Thyroid gland (tissue), 4 donors: ENCODE measurements at regions not wholly inside any gene's neighbourhood (a gene's known extent, or its start where the extent isn't known, plus 50 kb on each side); places are given as distances from the start of the nearest gene placed in this dataset.

Experiments
- DNase-seq, 2 donors: peaks; one replicate each; pipeline ENCODE4 v3.0.0-alpha.2; 2019
- H3K27ac ChIP-seq, 3 donors: fragments of 200-600 bp; sonication (generic); 1 replicate in 2 of 3; 2 replicates in 1 of 3; pipeline ENCODE4 v1.5.1; 2016 to 2019; ENCODE audit warnings: mild to moderate bottlenecking in 1 of 3, moderate library complexity in 1 of 3
- H3K27me3 ChIP-seq: fragments of 200-600 bp; sonication (generic); one replicate; pipeline ENCODE4 v1.5.1; 2019
- H3K36me3 ChIP-seq, 2 donors: fragments of 200-600 bp; sonication (generic); one replicate each; pipeline ENCODE4 v1.5.1; 2016 to 2019
- H3K4me1 ChIP-seq, 2 donors: fragments of 200-600 bp; sonication (generic); one replicate each; pipeline ENCODE4 v1.5.1; 2017 to 2019
- H3K4me3 ChIP-seq, 3 donors: fragments of 200-600 bp; sonication (generic); replicated peaks in 1 of 3; 1 replicate in 2 of 3; 2 replicates in 1 of 3; pipeline ENCODE4 v1.5.1; 2016; ENCODE audit warnings: mild to moderate bottlenecking in 1 of 3
- H3K9me3 ChIP-seq: fragments of 200-600 bp; sonication (generic); one replicate; pipeline ENCODE4 v1.5.1; 2017
- CTCF ChIP-seq, 6 experiments: fragments of 200-600 bp in 3 of 6; fragments of 450-650 bp in 3 of 6; sonication (generic) in 3 of 6; IDR thresholded peaks; one replicate each; pipeline ENCODE4 v1.5.1; 2016 to 2019; ENCODE audit warnings: antibody characterized with exemption in 6 of 6, mild to moderate bottlenecking in 2 of 6, inconsistent platforms in 1 of 6, moderate library complexity in 1 of 6
- POLR2A ChIP-seq, 2 donors: fragments of 450-650 bp; IDR thresholded peaks; one replicate each; pipeline ENCODE4 v1.6.1; 2017; ENCODE audit warnings: antibody characterized with exemption in 2 of 2, mild to moderate bottlenecking in 2 of 2, moderate library complexity in 1 of 2
- WGBS, 2 donors: methylation state at CpG; one replicate each; pipeline ENCODE4 v1.1.5; 2017; 5-methylcytosine and 5-hydroxymethylcytosine counted together
- intact Hi-C: fragments of 100-400 bp; cut with DNase I; formaldehyde crosslinking; loops from one replicate; pipeline ENCODE4 v1.15.1; 2023

- H3K4me3 ChIP-seq = no peak overlapping the region
- H3K36me3 ChIP-seq = no peaks in the 10 kb centered on the region
- TF ChIP-seq POLR2A (IDR thresholded peaks at IDR 0.05) (no peak), CTCF (IDR thresholded peaks at IDR 0.05) (no peak)
- H3K27me3 ChIP-seq = no peaks in the 10 kb centered on the region
- no peaks in the 10 kb centered on the region for H3K4me1 ChIP-seq
- intact Hi-C loops = no loop called here
- DNase-seq = no peak
- 65 to 94% methylated on average over 7 of the region's 10 CpGs for WGBS, 2 donors
- no peaks in the 10 kb centered on the region for H3K9me3 ChIP-seq
- H3K27ac ChIP-seq = no peak overlapping the region
These were observed 134.3 kb upstream of the PFKP start for GRCh38 chr10:2933071-2933470.

GRCh38 chr10:2929480-2930258 is 137.7 kb upstream of the PFKP start:
- Histone ChIP-seq H3K36me3 (no peaks in the 10 kb centered on the region), H3K9me3 (no peaks in the 10 kb centered on the region), H3K27ac (no peak overlapping the region), H3K4me3 (no peak overlapping the region), H3K27me3 (no peaks in the 10 kb centered on the region), H3K4me1 (no peaks in the 10 kb centered on the region)
- 66 to 68% methylated on average over 10 of the region's 10 CpGs for WGBS, 2 donors
- intact Hi-C loops = loop anchor here (5.0 kb wide), 2 partner anchors 48 to 113 kb away; no protein-coding TSS in a partner anchor
- TF ChIP-seq CTCF (IDR thresholded peaks at IDR 0.05) (no peak), POLR2A (IDR thresholded peaks at IDR 0.05) (no peak)
- no peak for DNase-seq

GRCh38 chr10:2927958-2928840 is 139.1 kb upstream of the PFKP start:
- no peak for TF ChIP-seq POLR2A (IDR thresholded peaks at IDR 0.05)
- TF ChIP-seq CTCF (IDR thresholded peaks at IDR 0.05) = peak; percentile 16 to 91 (median 74)
- H3K4me3 ChIP-seq = no peak overlapping the region
- H3K27me3 ChIP-seq = no peaks in the 10 kb centered on the region
- H3K9me3 ChIP-seq = no peaks in the 10 kb centered on the region
- peak; percentile 78 to 81 for DNase-seq
- no peaks in the 10 kb centered on the region for H3K4me1 ChIP-seq
- intact Hi-C loops = loop anchor here (5.0 kb wide), 2 partner anchors 49 to 114 kb away; no protein-coding TSS in a partner anchor
- H3K27ac ChIP-seq = no peak overlapping the region
- H3K36me3 ChIP-seq = no peaks in the 10 kb centered on the region
- WGBS, 2 donors = 25 to 32% methylated on average over 15 of the region's 15 CpGs

- no peak for TF ChIP-seq CTCF (IDR thresholded peaks at IDR 0.05)
- TF ChIP-seq POLR2A (IDR thresholded peaks at IDR 0.05) = no peak
- Histone ChIP-seq H3K27ac (no peak overlapping the region), H3K4me3 (no peak overlapping the region), H3K36me3 (no peaks in the 10 kb centered on the region), H3K27me3 (no peaks in the 10 kb centered on the region), H3K9me3 (no peaks in the 10 kb centered on the region), H3K4me1 (no peaks in the 10 kb centered on the region)
- intact Hi-C loops = loop anchor here (5.0 kb wide), 2 partner anchors 50 to 115 kb away; no protein-coding TSS in a partner anchor
- WGBS, 2 donors = 83 to 87% methylated on average over 9 of the region's 9 CpGs
- no peak for DNase-seq
These were observed 140.3 kb upstream of the PFKP start for GRCh38 chr10:2926918-2927660.
